GM23338 (cell line): ENCODE measurements at regions not wholly inside any gene's neighbourhood (a gene's known extent, or its start where the extent isn't known, plus 50 kb on each side); places are given as distances from the start of the nearest gene placed in this dataset.

ENCODE experiments used
- ATAC-seq: fragments of 200-7000 bp; cut with Tn5 transposase; 3 replicates; pipeline ENCODE4 v1.9.1; 2020
- DNase-seq: peaks from one replicate; pipeline ENCODE4 v3.0.0-alpha.2; 2015; ENCODE audit warnings: low spot score
- H2AFZ ChIP-seq: fragments of 200-600 bp; sonication (generic); 2 replicates; pipeline ENCODE4 v1.8.0; 2016; ENCODE audit warnings: antibody characterized with exemption, mild to moderate bottlenecking, moderate library complexity
- H3F3A ChIP-seq: fragments of 200-600 bp; sonication (generic); replicated peaks from 2 replicates; pipeline ENCODE4 v1.8.0; 2017; ENCODE audit warnings: antibody characterized with exemption, mixed run types, low read depth
- H3K27ac ChIP-seq: fragments of 200-600 bp; sonication (generic); 2 replicates; pipeline ENCODE4 v1.6.1; 2016; ENCODE audit warnings: low read depth
- H3K27me3 ChIP-seq: fragments of 200-600 bp; sonication (generic); 2 replicates; pipeline ENCODE4 v1.8.0; 2016; ENCODE audit warnings: mild to moderate bottlenecking, mixed run types, moderate library complexity; ENCODE audit not compliant: insufficient read depth
- H3K36me3 ChIP-seq: fragments of 200-600 bp; sonication (generic); 2 replicates; pipeline ENCODE4 v1.8.0; 2016; ENCODE audit warnings: mild to moderate bottlenecking; ENCODE audit not compliant: insufficient read depth
- H3K4me1 ChIP-seq: fragments of 200-600 bp; sonication (generic); 2 replicates; pipeline ENCODE4 v1.8.0; 2016; ENCODE audit warnings: mild to moderate bottlenecking, moderate library complexity; ENCODE audit not compliant: insufficient read depth
- H3K4me2 ChIP-seq: fragments of 200-600 bp; sonication (generic); 2 replicates; pipeline ENCODE4 v1.7.1; 2017; ENCODE audit warnings: mixed run types
- H3K4me3 ChIP-seq: fragments of 200-600 bp; sonication (generic); 2 replicates; pipeline ENCODE4 v1.6.1; 2016; ENCODE audit warnings: mixed run types
- H3K79me2 ChIP-seq: fragments of 200-600 bp; sonication (generic); replicated peaks from 2 replicates; pipeline ENCODE4 v1.8.0; 2017; ENCODE audit warnings: mild to moderate bottlenecking; ENCODE audit not compliant: insufficient read depth
- H3K9me2 ChIP-seq: fragments of 200-600 bp; sonication (generic); 2 replicates; pipeline ENCODE4 v1.8.0; 2017; ENCODE audit not compliant: insufficient read depth
- H4K20me1 ChIP-seq: fragments of 200-600 bp; sonication (generic); replicated peaks from 2 replicates; pipeline ENCODE4 v1.8.0; 2017; ENCODE audit warnings: mild to moderate bottlenecking; ENCODE audit not compliant: insufficient read depth
- H3K27ac Mint-ChIP-seq: 2 replicates; pipeline ENCODE4 v1.8.0; 2020; ENCODE audit warnings: inconsistent platforms, mild to moderate bottlenecking, moderate library complexity, mixed read lengths
- H3K27me3 Mint-ChIP-seq: 3 replicates; pipeline ENCODE4 v1.8.0; 2022; ENCODE audit warnings: low read depth, mild to moderate bottlenecking, moderate library complexity, mixed read lengths, inconsistent platforms; ENCODE audit not compliant: insufficient read depth, poor library complexity
- H3K36me3 Mint-ChIP-seq: 3 replicates; pipeline ENCODE4 v1.8.0; 2021; ENCODE audit warnings: low read depth, mild to moderate bottlenecking, inconsistent platforms, moderate library complexity, mixed read lengths
- H3K4me1 Mint-ChIP-seq: 3 replicates; pipeline ENCODE4 v1.8.0; 2020; ENCODE audit warnings: mild to moderate bottlenecking, inconsistent platforms, mixed read lengths
- H3K4me3 Mint-ChIP-seq: 3 replicates; pipeline ENCODE4 v1.8.0; 2021; ENCODE audit warnings: moderate library complexity, mild to moderate bottlenecking, inconsistent platforms, mixed read lengths
- H3K9me3 Mint-ChIP-seq: 3 replicates; pipeline ENCODE4 v1.8.0; 2020; ENCODE audit warnings: moderate library complexity, mild to moderate bottlenecking, inconsistent platforms, mixed read lengths
- CREB1 ChIP-seq: fragments of 250-450 bp; sonication (Bioruptor Pico); IDR thresholded peaks from 2 replicates; pipeline ENCODE4 v1.5.0; 2020; ENCODE audit warnings: low read depth, mild to moderate bottlenecking, moderate library complexity
- CTCF ChIP-seq, 2 experiments: fragments of 200-600 bp in 1 of 2; sonication (generic) in 1 of 2; conservative IDR thresholded peaks; 2 replicates each; pipeline versions ENCODE4 v1.5.1 to v1.6.1; 2016 to 2017; ENCODE audit warnings: antibody characterized with exemption in 2 of 2, low read depth in 2 of 2, mild to moderate bottlenecking in 2 of 2, moderate library complexity in 1 of 2
- ETS1 ChIP-seq: IDR thresholded peaks from 2 replicates; pipeline ENCODE4 v1.6.1; 2016; ENCODE audit warnings: antibody characterized with exemption
- EZH2 ChIP-seq: fragments of 200-600 bp; sonication (generic); IDR thresholded peaks from one replicate; pipeline ENCODE4 v1.8.0; 2017; ENCODE audit warnings: antibody characterized with exemption, mild to moderate bottlenecking, low read depth; ENCODE audit not compliant: unreplicated experiment
- EZH2phosphoT487 ChIP-seq: fragments of 200-600 bp; sonication (generic); IDR thresholded peaks from one replicate; pipeline ENCODE4 v1.8.1; 2018; ENCODE audit warnings: antibody characterized with exemption; ENCODE audit not compliant: unreplicated experiment
- JUNB ChIP-seq: IDR thresholded peaks from one replicate; pipeline ENCODE4 v1.6.1; 2016; ENCODE audit warnings: antibody characterized with exemption; ENCODE audit not compliant: unreplicated experiment
- NANOG ChIP-seq: IDR thresholded peaks from 2 replicates; pipeline ENCODE4 v1.6.1; 2016; ENCODE audit warnings: antibody characterized with exemption, borderline replicate concordance
- POLR2AphosphoS5 ChIP-seq: IDR thresholded peaks from 2 replicates; pipeline ENCODE4 v1.6.1; 2016; ENCODE audit warnings: antibody characterized with exemption, low read depth
- REST ChIP-seq: IDR thresholded peaks from one replicate; pipeline ENCODE4 v1.6.1; 2018; ENCODE audit warnings: antibody characterized with exemption; ENCODE audit not compliant: unreplicated experiment
- STAT1 ChIP-seq: IDR thresholded peaks from one replicate; pipeline ENCODE4 v1.6.1; 2016; ENCODE audit warnings: antibody characterized with exemption; ENCODE audit not compliant: unreplicated experiment
- ZNF114 ChIP-seq: fragments of 250-450 bp; sonication (Bioruptor Pico); IDR thresholded peaks from 2 replicates; pipeline ENCODE4 v1.5.0; 2020; ENCODE audit warnings: mild to moderate bottlenecking, moderate library complexity
- ZNF331 ChIP-seq: fragments of 250-450 bp; sonication (Bioruptor Pico); IDR thresholded peaks from 2 replicates; pipeline ENCODE4 v1.5.0; 2020; ENCODE audit warnings: low read depth, mild to moderate bottlenecking, moderate library complexity
- ZNF462 ChIP-seq: fragments of 250-450 bp; sonication (Bioruptor Pico); IDR thresholded peaks from 2 replicates; pipeline ENCODE4 v1.5.0; 2020; ENCODE audit warnings: mild to moderate bottlenecking, moderate library complexity

- Histone ChIP-seq H2AFZ (peak overlapping the region; percentile 93), H3K4me1 (peaks cover 7% of the 10 kb centered on the region), H3K36me3 (no peaks in the 10 kb centered on the region; the same call in 1 of the 2 replicates), H3K9me2 (no peaks in the 10 kb centered on the region), H3K27ac (no peak overlapping the region), H3K27me3 (no peaks in the 10 kb centered on the region), H3F3A (no peaks in the 10 kb centered on the region), H4K20me1 (no peaks in the 10 kb centered on the region), H3K4me2 (no peak overlapping the region), H3K4me3 (no peak overlapping the region), H3K79me2 (no peaks in the 10 kb centered on the region)
- H3K9me3 Mint-ChIP-seq = no peaks in the 10 kb centered on the region; the same call in 2 of the 3 replicates
- H3K4me1 Mint-ChIP-seq = peaks cover 6% of the 10 kb centered on the region; the same call in 2 of the 3 replicates
- H3K27ac Mint-ChIP-seq = no peak overlapping the region
- H3K36me3 Mint-ChIP-seq = no peaks in the 10 kb centered on the region; the same call in 2 of the 3 replicates
- TF ChIP-seq CREB1 = no peak
- TF ChIP-seq CTCF (conservative IDR thresholded peaks at IDR 0.05; ENCODE audit: low read depth in 2 of 2) = no peak
- TF ChIP-seq ZNF331 (CRISPR knock-in tag) = no peak
- no peak for TF ChIP-seq ZNF114 (CRISPR knock-in tag)
- TF ChIP-seq ZNF462 (CRISPR knock-in tag) = no peak
- TF ChIP-seq STAT1 = no peak
- TF ChIP-seq JUNB = no peak
- no peak for TF ChIP-seq POLR2AphosphoS5
- no peak for TF ChIP-seq EZH2
- no peak for TF ChIP-seq ETS1
- no peak for TF ChIP-seq REST
- no peak for TF ChIP-seq NANOG
- TF ChIP-seq EZH2phosphoT487 = no peak
- peaks cover 7% of the 10 kb centered on the region for H3K27me3 Mint-ChIP-seq
- no peak for DNase-seq
- H3K4me3 Mint-ChIP-seq = no peak overlapping the region
- ATAC-seq = no peak
Measured at GRCh38 chr2:44075541-44075940, 79.8 kb upstream of the LRPPRC start.
